Renal cortex interstitium (tissue), 11 donors: ENCODE measurements at regions not wholly inside any gene's neighbourhood (a gene's known extent, or its start where the extent isn't known, plus 50 kb on each side); places are given as distances from the start of the nearest gene placed in this dataset.
"Not testable (repeated sequence)": the region's sequence is repeated elsewhere in the genome, so short reads cannot be mapped to it uniquely, and the experiment has no call there.

ENCODE experiments used
- DNase-seq, 11 donors: peaks; one replicate each; pipeline ENCODE4 v3.0.0-alpha.2; 2013; ENCODE audit warnings: low read depth in 9 of 11, low spot score in 4 of 11; ENCODE audit errors: extremely low read depth in 1 of 11

DNA sequence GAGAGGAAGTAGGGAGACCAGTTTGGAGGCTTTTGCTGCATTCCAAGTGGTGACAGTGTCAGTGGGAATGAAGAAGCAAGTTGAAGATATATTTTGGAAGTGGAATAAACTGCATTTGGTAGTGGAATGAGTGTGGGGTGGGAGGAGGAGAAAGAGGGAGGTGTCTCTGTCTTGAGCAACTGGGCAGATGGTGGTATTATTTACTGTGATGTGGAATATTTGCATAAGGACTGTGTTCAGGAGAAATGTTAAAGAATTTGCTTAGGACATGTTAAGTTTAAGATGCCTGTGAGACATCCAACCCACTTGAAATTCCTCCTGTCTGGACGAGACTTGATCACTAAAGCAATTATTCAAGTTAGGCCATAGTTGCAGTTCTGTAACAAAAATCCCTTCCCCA, 448.9 kb upstream of the AMOT start:
- DNase-seq: no peak

DNA sequence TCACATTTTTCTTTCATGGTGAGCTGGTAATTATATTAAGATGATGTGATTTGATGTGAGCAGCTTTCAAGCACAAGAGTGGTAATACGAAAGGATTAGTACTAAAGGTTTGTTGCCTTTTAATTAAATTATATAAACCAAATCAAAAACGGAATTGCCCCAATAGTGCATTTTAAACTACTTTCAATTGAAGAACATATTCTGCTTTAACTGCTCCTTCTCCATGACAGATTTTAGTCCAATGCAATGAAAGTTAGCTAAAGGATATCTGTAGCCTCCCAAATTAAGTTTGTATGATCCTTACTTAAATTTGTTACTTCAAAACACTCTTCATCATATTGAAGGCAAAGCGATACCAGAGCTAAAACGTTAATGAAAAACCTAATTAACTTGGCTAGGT, 447.1 kb upstream of the AMOT start:
- no peak for DNase-seq

DNA sequence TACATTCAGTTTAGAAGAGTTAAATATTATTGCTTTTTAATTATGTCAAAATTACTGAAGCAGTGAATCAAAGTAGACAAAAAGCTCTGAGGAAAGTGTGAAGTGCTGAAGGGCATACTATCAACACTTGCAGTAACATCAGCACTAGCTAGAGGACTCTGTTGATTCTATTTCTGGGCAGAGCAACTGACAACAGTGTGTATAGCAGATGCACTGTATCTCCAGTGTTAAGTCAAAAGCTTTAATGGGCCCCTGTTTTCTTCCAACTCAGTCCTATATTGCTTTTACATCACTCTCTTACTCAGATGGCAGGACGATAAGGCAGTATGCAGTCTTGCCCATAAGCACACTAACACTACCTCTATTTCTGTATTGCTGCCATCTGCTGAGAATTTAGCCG, 435.2 kb upstream of the AMOT start:
- DNase-seq: no peak

DNA sequence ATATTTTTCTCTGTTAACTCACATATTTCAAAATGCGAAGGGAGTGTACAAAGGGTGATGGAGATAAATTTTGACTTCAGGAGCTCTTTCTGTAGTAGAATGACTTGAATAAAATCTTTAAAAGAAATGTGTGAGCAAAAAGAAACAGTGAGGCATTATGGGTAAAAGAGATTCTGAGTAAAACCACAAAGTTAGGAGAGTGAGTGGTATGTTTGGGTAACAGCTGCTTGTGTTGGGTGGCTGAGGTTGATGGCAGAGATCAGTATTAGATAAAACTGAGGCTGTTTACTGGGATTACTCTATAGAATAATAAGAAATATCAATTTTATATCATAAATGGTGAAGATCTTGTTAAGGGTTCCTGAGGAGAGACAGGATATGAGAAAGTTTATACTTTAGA, 434.2 kb upstream of the AMOT start:
- no peak for DNase-seq

DNA sequence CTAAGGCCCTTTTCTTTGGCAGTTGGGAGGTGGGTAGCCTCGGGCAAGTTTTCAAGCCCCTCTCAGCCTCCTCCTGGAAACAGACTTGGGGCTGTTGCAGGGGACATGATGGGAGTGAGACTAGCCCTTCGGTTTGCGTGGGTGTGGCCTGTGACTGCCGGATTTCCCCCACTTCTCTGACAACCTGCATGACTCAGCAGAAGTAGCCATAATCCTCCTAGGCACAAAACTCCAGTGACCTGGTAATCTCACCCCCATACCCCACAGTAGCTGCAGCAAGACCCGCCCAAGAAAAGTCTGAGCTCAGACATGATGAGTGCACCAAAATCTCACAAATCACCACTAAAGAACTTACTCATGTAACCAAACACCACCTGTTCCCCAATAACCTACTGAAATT, 433.7 kb upstream of the AMOT start:
- no peak for DNase-seq

DNA sequence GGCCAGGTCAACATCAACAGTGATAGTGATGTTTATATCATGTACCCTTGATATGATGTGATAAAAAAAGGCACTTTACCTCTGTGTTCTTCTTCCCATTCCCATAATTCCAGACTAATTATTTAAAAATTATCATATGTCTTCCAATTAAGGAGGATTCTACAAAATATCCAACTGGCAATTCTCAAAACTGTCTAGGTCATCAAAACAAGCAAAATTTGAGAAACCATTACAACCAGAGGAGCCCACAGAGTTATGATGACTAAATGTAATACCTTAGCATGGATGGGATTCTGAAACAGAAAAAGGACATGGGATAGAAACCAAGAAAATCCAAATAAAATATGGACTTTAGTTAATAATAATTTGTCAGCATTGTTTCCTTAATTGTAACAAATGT, 428.6 kb upstream of the AMOT start:
- DNase-seq: no peak

DNA sequence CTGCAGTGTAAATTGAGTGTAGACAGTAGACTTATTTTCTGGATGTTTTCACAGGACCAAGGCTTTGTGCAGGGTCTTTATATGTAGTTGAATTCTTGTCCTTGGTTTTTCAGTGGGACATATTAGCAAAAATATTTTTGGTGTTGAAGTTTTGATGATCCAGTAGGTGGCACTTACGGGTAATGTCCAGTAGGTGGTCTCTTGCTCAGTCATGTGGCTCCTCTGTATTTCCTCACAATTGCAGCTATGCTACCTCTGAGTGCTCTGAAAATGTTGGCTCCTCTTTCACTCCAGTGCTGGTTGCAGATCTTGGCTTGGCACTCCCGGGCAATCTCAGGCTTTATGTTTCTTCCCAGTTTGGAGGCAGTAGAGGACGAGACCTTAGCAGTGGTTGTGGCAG, 419.8 kb upstream of the AMOT start:
- DNase-seq: no peak

DNA sequence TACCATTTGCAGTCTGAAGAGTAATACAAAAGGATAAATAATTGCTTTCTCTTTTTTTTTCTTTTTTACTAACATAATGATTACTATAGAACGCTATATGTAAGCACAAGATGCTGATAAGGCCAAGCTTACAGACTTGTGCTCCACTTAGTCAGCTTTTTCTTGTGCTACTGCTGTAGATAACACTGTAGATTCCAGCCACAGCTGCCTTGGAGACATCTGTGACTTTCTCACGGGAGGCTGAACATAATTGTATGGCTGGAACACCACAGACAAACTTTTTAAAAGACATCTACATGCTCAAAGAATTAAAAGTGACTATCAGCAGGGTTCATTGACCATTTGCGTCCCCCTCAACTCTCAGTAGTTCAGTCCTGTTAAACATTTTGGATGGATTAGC, 381.7 kb upstream of the AMOT start:
- DNase-seq: no peak

DNA sequence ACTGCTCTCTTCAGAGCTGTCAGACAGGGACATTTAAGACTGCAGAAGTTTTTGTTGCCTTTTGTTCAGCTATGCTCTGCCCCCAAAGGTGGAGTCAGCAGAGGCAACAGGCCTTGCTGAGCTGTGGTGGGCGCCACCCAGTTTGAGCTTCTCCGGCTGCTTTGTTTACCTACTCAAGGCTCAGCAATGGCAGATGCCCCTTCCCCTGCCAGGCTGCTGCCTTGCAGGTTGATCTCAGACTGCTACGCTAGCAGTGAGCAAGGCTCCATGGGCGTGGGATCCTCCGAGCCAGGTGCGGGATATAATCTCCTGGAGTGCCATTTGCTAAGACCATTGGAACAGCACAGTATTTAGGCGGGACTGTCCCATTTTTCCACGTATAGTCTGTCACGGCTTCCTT, 371.4 kb upstream of the AMOT start:
- no peak for DNase-seq

DNA sequence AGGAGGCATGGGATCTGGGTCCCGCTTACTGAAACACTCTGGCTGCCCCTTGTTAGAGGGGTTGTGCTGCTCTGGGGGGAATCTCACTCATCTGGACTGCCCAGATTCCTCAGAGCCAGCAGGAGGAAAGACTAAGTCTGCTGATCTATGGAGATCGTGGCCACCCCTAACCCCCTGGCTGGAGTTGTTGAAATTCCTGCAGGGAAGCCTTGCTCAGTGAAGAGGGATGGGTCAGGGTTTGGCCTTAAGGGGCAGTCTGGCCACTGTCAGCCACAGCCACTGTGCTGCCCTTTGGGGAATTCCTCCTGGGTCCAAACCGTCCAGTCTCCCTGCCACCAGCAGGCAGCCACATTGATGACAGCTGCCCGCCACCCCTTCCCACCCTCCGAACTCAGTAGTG, 362.0 kb upstream of the AMOT start:
- DNase-seq: no peak

DNA sequence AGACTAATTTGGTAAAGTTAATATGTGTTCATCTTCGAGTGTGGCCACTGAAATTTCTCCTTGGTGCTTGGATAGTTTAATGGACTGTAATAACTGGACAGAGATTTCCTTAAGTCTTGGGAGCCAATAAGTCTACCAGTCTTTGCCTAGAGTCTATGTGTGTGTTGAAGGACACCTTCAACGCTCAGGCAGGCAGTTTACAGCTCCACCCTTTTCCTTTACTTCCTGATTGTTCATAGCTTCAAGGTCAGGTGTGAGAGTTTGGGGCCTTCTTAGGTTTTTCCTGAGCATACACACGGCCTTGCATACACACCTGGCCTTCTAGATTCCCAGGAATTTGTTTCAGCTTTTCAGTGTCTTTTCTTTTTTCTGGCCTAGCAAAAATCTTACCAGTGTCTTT, 355.3 kb upstream of the AMOT start:
- no peak for DNase-seq

DNA sequence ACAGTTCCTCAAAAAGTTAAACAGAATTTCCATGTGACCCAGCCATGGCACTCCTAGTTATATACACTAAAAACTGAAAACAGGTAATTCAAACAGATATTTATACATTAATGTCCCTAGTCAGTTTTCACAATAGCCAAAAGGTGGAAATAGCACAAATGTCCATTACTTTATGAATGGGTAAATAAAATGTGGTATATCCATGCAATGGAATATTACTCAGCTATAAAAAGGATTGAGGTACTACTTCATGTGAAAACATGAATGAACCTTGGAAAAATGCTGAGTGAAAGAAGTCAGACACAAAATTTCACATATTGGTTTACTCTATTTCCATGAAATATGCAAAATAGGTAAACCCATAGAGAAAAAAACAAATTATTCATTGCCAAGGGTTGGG, 351.8 kb upstream of the AMOT start:
- no peak for DNase-seq

DNA sequence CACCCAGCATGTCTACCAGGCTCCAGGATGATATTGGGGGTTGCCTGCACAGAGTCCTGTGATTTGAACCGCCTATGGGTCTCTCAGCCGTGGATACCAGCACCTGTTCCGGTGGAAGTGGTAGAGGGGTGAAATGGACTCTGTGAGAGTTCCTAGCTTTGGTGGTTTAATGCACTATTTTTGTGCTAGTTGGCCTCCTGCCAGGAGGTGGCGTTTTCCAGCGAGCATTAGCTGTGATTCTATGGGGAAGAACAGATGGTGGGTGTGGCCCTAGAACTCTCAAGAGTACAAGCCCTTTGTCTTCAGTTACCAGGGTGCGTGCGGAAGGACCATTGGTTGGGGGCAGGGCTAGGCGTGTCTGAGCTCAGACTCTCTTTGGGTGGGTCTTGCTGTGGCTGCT, 316.9 kb upstream of the AMOT start:
- no peak for DNase-seq

DNA sequence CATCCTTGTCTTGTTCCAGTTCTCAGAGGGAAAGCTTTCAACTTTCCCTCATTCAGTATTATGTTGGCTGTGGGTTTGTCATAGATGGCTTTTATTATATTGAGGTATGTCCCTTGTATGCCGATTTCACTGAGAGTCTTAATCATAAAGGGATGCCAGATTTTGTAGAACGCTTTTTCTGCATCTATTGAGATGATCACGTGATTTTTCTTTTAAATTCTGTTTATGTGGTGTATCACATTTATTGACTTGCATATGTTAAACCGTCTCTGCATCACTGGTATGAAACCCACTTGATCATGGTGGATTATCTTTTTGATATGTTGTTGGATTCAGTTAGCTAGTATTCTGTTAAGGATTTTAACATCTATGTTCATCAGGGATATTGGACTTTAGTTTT, 313.7 kb upstream of the AMOT start:
- DNase-seq: not testable (repeated sequence)

DNA sequence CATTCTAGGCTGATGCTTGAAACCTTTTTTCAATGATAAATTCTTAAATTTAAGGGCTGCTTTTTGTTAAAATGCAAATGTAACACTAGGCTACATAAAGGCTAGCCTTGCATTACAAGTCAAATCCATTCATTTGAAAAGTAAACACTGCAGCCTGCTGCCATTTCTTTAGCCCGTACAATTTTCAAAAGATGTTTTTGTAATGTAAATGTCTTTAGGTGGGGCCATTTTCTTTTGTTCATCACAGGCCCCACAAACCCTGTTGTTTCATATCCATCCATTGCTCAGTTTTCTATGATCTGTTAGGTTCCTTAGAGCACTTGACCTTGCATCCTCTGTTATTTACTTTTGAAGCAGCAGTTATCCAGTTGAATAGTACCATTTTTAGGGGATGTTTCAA, 296.2 kb upstream of the AMOT start:
- DNase-seq: no peak

DNA sequence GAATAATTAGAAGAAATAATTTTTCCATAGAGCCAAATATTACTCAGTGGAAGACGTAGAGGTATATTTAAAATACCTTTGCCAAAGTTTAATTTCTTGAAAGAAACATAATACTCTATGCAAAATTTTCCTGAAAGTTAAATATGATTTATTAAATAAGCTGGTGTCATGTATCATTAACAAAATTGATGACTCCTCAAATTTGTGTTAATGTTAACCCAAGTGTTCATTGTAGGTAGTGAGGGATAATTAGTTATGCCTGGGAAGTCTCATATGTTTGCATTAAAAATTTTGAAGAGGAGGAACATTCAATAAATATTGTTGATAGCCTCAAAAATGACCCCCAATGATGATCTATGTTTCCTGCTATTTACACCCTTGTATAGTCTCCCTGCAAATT, 292.7 kb upstream of the AMOT start:
- no peak for DNase-seq

DNA sequence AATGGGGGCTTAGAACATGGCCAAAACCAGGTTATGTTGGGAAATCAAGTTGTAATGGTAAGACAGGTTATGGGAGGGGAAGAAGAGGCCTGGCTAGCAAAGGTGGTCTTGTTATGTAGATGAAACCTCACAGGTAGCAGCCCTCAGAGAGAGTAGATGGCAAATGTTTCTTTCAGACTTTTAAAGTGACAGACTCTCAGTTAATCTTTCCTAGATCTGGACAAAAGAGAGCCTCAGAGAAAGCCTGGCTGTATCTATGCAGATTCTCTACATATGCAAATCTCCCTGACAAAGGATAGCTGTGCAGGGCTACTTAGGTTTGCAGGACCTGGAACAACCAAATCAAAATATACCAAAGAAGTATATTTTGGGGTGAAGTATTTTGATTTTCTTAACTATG, 284.1 kb upstream of the AMOT start:
- no peak for DNase-seq

DNA sequence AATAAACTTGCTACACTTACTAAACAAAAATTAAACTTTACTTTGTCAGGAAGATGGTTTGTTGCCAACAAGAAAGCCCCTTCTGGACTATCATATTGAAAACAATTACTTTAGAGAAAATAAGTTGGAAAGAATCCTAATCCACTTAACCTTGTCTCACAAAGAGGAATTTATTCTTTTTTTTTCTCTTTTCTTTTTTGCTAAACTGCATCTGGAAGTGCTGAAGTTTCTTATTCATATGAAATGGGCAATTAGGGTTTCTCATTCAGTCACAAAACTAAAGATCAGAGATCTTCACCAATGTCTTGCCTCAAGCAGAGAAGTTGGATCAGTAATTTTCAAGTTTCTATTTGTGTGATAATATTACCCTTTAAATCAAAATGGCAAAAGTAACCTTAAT, 234.9 kb upstream of the AMOT start:
- DNase-seq: no peak

DNA sequence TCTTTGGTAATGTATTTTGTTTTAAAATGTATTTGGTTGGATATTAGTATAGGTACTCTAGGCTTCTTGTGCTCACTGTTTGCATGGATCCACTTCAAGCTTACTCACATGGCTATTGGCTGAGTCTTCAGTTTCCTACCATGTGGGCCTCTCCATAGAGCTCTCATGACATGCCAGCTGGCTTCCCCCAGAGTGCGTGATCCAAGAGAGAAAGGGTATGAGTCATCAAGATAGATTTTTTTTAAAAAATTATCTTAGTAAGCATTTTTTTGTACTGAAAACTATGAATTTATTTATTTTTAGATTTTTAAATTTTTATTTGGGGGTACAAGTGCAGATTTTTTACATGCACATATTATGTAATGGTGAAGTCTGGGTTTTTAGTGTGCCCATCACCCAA, 219.1 kb upstream of the AMOT start:
- DNase-seq: no peak

DNA sequence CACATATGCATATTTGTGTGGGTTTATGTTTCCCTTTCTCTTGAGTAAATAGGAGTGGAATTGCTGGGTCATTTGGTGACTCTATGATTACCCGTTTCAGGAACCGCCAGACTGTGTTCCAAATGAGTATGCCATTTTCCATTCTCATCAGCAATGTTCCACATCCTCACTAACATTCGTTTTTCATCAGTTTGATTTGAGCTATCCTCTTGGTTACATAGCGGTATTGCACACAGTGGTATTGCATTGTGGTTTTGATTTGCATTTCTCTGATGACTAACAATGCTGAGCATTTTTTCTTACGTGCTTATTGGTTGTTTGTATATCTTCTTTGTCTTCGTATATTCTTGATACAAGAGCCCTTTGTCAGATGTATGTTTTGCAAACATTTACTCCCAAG, 218.0 kb upstream of the AMOT start:
- DNase-seq: no peak

DNA sequence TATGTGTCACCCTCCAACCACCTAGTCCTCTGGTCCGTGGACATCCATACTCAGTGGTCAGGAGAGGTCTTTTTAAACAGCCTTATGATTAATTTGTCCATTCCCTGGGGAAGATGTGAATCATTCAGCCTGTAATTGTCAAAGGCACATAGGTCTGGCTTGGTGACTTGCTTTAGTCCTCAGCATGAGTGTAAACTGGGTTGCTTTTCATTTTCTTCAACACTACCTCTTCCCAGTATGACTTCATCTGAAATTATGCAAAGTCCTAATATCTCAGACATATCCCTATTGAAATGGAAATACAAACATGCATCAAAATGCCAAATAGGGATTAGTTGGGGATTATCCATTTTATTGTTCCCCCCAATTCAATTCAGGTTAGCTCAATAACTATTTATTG, 208.3 kb upstream of the AMOT start:
- DNase-seq: no peak

DNA sequence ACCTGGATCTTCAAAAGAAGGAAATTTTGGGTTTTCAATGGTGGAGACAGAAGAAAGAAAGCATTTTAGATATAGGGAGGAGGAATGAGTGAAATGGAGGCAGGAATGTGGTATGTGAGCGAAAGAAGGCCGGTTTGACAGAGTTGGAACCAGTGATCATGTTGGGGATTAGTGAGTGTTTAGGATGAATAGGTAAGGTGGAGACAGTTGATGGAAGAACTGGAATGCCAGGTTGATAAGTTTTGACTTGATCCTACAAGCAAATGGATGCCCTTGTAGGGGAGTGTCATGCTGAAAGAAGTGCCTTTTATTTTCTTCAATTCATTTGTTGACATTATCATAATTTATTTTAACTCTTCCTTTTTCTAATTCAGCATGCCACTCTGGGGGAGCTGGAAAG, 207.8 kb upstream of the AMOT start:
- DNase-seq: no peak
